Fibroblast of lung (primary cell): ENCODE measurements at regions not wholly inside any gene's neighbourhood (a gene's known extent, or its start where the extent isn't known, plus 50 kb on each side); places are given as distances from the start of the nearest gene placed in this dataset.
A peak's percentile ranks its signal among the peaks of the same experiment; 100 is the strongest.

Source experiments
- DNase-seq, 2 donors: peaks; one replicate each; pipeline versions ENCODE4 v3.0.0 to v3.0.0-alpha.2; 2010; ENCODE audit warnings: low read depth in 2 of 2
- H2AFZ ChIP-seq: 2 replicates; pipeline ENCODE4 v1.5.1; 2012; ENCODE audit warnings: low read length, control low read depth, inconsistent platforms
- H3K27ac ChIP-seq: 2 replicates; pipeline ENCODE4 v1.5.1; 2011; ENCODE audit warnings: low read length, control low read depth; ENCODE audit not compliant: insufficient read depth
- H3K27me3 ChIP-seq: 2 replicates; pipeline ENCODE4 v1.5.1; 2011; ENCODE audit warnings: mild to moderate bottlenecking, low read length; ENCODE audit not compliant: control insufficient read depth, insufficient read depth
- H3K36me3 ChIP-seq: 2 replicates; pipeline ENCODE4 v1.5.1; 2011; ENCODE audit warnings: low read length; ENCODE audit not compliant: control insufficient read depth, insufficient read depth
- H3K4me1 ChIP-seq: 2 replicates; pipeline ENCODE4 v1.5.1; 2011; ENCODE audit warnings: low read length; ENCODE audit not compliant: control insufficient read depth, insufficient read depth; ENCODE audit errors: extremely low read depth
- H3K4me2 ChIP-seq: 2 replicates; pipeline ENCODE4 v1.5.1; 2011; ENCODE audit warnings: low read length, control low read depth; ENCODE audit not compliant: insufficient read depth; ENCODE audit errors: extremely low read depth
- H3K4me3 ChIP-seq, 4 experiments: fragments of 200-600 bp in 1 of 4; sonication (generic) in 1 of 4; replicated peaks in 1 of 4; 2 replicates each; pipeline ENCODE4 v1.5.1; 2011 to 2016; ENCODE audit warnings: low read length in 4 of 4, low read depth in 3 of 4, mild to moderate bottlenecking in 3 of 4, control low read depth in 2 of 4, inconsistent platforms in 1 of 4, mixed read lengths in 1 of 4; ENCODE audit not compliant: insufficient read depth in 1 of 4; ENCODE audit errors: control extremely low read depth in 1 of 4
- H3K79me2 ChIP-seq: 2 replicates; pipeline ENCODE4 v1.5.1; 2012; ENCODE audit warnings: mild to moderate bottlenecking, low read length, inconsistent platforms; ENCODE audit not compliant: control insufficient read depth, insufficient read depth
- H3K9ac ChIP-seq: 2 replicates; pipeline ENCODE4 v1.5.1; 2011; ENCODE audit warnings: mild to moderate bottlenecking, low read length, control low read depth; ENCODE audit not compliant: insufficient read depth
- H3K9me3 ChIP-seq: 2 replicates; pipeline ENCODE4 v1.5.1; 2012; ENCODE audit warnings: low read depth, low read length; ENCODE audit not compliant: control insufficient read depth, insufficient read depth
- H4K20me1 ChIP-seq: 2 replicates; pipeline ENCODE4 v1.5.1; 2011; ENCODE audit warnings: low read length; ENCODE audit not compliant: control insufficient read depth, insufficient read depth; ENCODE audit errors: extremely low read depth
- CTCF ChIP-seq, 2 donors: IDR thresholded peaks in 1 of 2; conservative IDR thresholded peaks in 1 of 2; 1 replicate in 1 of 2; 2 replicates in 1 of 2; pipeline ENCODE4 v1.5.1; 2011 to 2012; ENCODE audit warnings: low read length in 2 of 2, control low read depth in 1 of 2, inconsistent platforms in 1 of 2, low read depth in 1 of 2, mild to moderate bottlenecking in 1 of 2
- EZH2 ChIP-seq: IDR thresholded peaks from 2 replicates; pipeline ENCODE4 v1.5.1; 2012; ENCODE audit warnings: low read length, control low read depth, mild to moderate bottlenecking; ENCODE audit errors: missing control alignments

- no peak overlapping the region for H3K9ac ChIP-seq
- no peaks in the 10 kb centered on the region for H3K36me3 ChIP-seq
- H4K20me1 ChIP-seq, result no peaks in the 10 kb centered on the region
- H3K79me2 ChIP-seq, result no peaks in the 10 kb centered on the region
- DNase-seq, result peak in 1 of 2 donors; percentile 10
- H3K4me3 ChIP-seq, result no peak overlapping the region
- H3K27ac ChIP-seq, result no peak overlapping the region
- H2AFZ ChIP-seq, result no peak overlapping the region
- no peak for TF ChIP-seq EZH2
- TF ChIP-seq CTCF (conservative IDR thresholded peaks at IDR 0.05 in 1 of 2, IDR thresholded peaks at IDR 0.05 in 1 of 2; ENCODE audit: low read depth in 1 of 2, low read length in 2 of 2), result no peak
- H3K27me3 ChIP-seq, result peaks cover 5% of the 10 kb centered on the region
- H3K4me1 ChIP-seq, result no peaks in the 10 kb centered on the region
- no peaks in the 10 kb centered on the region for H3K9me3 ChIP-seq
- no peak overlapping the region for H3K4me2 ChIP-seq
Observed at GRCh38 chr4:54937501-54937900, 187.9 kb downstream of the KDR start.

GRCh38 chr4:54933579-54933978 lies 191.8 kb downstream of the KDR start:
- DNase-seq, result no peak
- H3K9ac ChIP-seq, result no peak overlapping the region

GRCh38 chr4:54930226-54930625 lies 195.2 kb downstream of the KDR start:
- H3K9ac ChIP-seq, result no peak overlapping the region
- peak in 1 of 2 donors; percentile 87 for DNase-seq

More at GRCh38 chr4:54933579-54933978, 191.8 kb downstream of the KDR start:
- Histone ChIP-seq H3K36me3 (no peaks in the 10 kb centered on the region), H3K27me3 (peaks cover 5% of the 10 kb centered on the region), H3K79me2 (no peaks in the 10 kb centered on the region), H2AFZ (no peak overlapping the region), H4K20me1 (no peaks in the 10 kb centered on the region), H3K27ac (no peak overlapping the region), H3K4me2 (no peak overlapping the region), H3K4me3 (no peak overlapping the region), H3K9me3 (no peaks in the 10 kb centered on the region), H3K4me1 (no peaks in the 10 kb centered on the region)
- TF ChIP-seq CTCF (conservative IDR thresholded peaks at IDR 0.05 in 1 of 2, IDR thresholded peaks at IDR 0.05 in 1 of 2; ENCODE audit: low read depth in 1 of 2, low read length in 2 of 2), result no peak
- TF ChIP-seq EZH2, result no peak

More at GRCh38 chr4:54930226-54930625, 195.2 kb downstream of the KDR start:
- Histone ChIP-seq H3K27ac (no peak overlapping the region), H3K4me3 (no peak overlapping the region), H3K4me1 (no peaks in the 10 kb centered on the region), H3K4me2 (no peak overlapping the region), H3K36me3 (no peaks in the 10 kb centered on the region), H2AFZ (no peak overlapping the region), H4K20me1 (no peaks in the 10 kb centered on the region), H3K9me3 (no peaks in the 10 kb centered on the region), H3K79me2 (no peaks in the 10 kb centered on the region), H3K27me3 (peaks cover 5% of the 10 kb centered on the region)
- TF ChIP-seq EZH2, result no peak
- TF ChIP-seq CTCF (conservative IDR thresholded peaks at IDR 0.05 in 1 of 2, IDR thresholded peaks at IDR 0.05 in 1 of 2; ENCODE audit: low read depth in 1 of 2, low read length in 2 of 2), result no peak
